GM21360 (cell line): ENCODE measurements at regions not wholly inside any gene's neighbourhood (a gene's known extent, or its start where the extent isn't known, plus 50 kb on each side); places are given as distances from the start of the nearest gene placed in this dataset.

Experiments used
- ATAC-seq: cut with Tn5 transposase; IDR thresholded peaks from one replicate; pipeline ENCODE4 v1.9.1; 2021; ENCODE audit warnings: mild to moderate bottlenecking, moderate library complexity; ENCODE audit not compliant: unreplicated experiment

DNA sequence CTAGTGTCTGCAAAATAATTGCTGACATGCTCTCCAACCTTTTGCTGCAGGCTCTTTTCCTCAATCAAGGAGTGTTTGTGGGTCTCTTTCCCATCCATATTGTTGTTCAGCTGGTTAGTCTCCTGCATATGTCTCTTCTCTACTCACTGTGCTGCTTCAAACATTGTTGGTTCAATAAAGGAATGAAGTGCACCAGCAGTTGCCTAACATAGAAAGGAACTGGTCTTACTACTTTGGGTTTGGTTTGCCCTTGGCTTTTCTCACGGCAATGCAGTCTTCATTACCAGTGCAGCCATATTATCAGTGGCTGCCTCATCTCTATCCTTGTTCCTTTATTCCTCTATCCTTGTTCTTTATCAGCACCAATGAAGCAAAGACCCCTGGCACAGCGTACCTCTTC is 169.7 kb upstream of the TPK1 start:
- ATAC-seq = no peak

- no peak for ATAC-seq
Measured at GRCh38 chr7:144997512-144997911, 161.7 kb upstream of the TPK1 start.

DNA sequence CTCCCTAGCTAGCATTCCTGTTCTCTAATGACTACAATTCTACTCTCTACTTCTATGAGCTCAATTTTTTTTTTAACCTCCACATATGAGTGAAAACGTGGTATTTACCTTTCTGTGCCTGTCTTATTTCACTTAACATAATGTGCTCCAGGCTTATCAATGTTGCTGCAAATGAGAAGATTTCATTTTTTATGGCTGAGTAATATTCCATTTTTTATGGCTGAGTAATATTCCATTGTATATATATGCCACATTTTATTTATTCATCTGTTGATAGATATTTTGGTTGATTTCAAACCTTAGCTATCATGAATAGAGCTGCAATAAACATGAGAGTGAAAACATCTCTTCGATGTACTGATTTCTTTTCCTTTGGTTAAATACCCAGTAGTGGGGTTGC is 159.6 kb upstream of the TPK1 start:
- no peak for ATAC-seq

DNA sequence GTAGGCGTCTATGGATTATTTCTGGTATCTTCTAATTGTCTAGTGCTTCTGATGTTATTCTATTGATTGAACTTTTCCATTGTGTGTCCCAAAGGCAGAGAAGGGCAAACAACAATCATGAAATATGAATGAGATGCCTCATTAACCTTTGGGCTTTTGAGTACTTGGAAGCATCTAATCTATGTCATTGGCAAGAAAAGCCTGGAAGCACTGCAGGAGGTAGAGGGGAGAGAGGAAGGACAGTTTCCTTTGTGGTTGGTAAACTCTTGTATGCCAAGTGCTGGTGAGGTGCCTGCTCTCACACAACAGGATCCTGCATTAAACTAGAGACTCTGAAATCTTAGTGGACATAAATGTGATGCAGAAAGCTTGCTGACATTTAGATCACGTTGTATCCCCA is 155.2 kb upstream of the TPK1 start:
- ATAC-seq = no peak

DNA sequence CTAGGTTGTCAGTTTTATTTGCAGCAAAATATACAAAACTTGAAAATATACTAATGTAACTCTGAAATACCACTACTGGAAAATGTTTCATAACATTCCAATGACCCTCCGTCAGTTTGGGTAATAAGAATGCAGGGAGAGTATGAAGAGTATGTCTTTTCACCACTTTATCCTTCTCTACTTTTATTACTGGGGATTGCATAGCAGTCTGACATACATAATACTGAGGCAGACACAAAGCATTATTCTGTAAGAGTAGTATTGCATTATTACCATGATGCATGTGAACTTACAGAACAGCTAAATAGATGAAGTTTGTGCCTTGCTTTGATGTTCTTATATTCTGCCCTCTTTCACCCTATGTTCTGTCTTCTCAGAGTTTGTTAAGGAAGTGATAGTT is 151.8 kb upstream of the TPK1 start:
- no peak for ATAC-seq

- no peak for ATAC-seq
Measured at GRCh38 chr7:144982133-144982532, 146.3 kb upstream of the TPK1 start.

DNA sequence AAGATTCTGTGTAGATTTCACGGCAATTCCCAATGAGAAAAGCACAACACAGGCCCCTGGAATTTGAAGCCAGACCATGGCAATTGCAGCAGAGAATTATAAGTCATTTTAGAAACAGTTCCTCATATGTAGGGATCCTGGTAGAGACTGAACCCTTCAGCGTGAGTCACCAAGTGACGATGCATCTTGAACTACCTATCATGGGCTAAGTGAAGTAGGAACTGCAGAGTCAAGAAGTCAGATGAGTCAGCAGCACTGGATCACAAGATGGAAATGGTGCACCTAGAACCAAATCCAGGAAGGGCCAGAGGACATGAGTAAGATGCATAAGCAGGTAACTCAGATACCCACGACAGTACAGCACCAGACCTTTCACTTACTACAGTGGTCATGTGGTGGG is 140.0 kb upstream of the TPK1 start:
- no peak for ATAC-seq

DNA sequence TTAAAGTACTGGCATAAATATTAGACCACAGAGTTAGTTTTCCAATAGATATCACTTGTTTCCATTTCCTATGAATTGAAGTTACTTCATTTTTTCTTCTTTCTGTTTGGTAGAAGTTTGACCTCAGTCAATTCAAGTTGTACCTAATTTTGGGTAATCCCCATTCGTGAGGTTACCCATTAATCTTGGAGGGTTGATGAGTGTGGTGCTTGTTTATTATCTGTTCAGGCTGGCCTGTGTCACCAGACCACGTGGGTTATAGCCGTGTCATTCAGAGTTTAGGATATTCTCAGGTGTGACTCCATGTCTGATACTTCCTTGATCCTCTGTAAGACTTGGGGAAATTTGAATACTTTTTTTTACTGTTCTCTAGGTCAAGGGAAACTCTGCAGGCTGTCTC is 133.9 kb upstream of the TPK1 start:
- no peak for ATAC-seq

DNA sequence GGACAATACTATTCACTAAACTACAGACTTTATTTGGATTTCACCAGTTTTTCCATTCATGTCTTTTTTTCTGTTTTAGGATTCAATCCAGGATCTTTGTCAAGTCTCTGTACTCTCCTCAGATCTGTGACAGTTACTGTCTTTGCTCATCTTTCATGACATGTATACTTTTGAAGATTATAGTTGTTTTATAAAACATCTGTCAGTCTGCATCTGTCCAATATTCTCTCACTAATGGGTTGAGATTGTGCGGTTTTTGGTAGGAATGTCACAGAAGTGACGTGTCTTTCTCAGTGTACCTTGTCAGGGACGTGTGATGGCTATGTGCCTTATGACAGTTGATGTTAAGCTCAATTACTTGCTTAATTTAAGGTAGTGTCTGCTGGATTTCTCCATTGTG is 124.9 kb upstream of the TPK1 start:
- ATAC-seq = no peak

DNA sequence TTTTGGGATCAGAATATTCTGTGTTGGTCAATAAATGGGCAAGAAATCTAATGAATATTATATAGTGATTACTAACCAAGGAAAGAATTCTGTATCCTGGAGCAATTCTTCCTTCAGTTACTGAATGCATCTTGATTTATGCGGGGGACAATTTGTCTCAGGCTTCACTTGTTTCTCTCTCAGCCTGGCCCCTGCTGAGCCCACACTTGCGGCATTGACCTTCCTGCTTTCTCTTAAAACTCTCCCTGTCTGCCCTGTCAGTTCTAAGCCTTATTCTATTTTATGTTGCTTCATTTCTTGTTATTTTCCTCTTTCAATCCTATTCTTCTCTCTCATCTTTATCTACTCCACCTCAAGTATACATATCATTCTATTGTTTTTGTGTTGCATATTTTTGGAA is 122.1 kb upstream of the TPK1 start:
- ATAC-seq = no peak

- no peak for ATAC-seq
Measured at GRCh38 chr7:144955422-144955821, 119.6 kb upstream of the TPK1 start.

- no peak for ATAC-seq
Measured at GRCh38 chr7:144941127-144941526, 105.3 kb upstream of the TPK1 start.

DNA sequence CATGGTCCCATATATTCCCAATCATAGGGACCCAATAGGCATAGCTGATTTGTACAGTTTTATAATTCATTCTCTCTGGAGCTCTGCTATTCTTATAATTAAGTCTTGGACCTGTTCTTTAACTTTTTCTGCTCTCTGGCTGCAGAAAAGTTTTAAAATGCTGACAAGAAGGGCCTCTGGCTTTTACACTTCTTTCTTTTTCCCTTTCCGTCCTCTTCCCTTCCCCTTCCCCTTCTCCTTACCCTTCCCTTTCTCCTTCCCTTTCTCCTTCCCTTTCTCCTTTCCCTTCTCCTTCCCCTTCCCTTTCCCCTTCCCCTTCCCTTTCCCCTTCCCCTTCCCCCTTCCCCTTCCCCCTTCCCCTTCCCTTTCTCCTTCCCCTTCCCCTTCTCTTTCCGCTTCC is 101.3 kb upstream of the TPK1 start:
- ATAC-seq = no peak

DNA sequence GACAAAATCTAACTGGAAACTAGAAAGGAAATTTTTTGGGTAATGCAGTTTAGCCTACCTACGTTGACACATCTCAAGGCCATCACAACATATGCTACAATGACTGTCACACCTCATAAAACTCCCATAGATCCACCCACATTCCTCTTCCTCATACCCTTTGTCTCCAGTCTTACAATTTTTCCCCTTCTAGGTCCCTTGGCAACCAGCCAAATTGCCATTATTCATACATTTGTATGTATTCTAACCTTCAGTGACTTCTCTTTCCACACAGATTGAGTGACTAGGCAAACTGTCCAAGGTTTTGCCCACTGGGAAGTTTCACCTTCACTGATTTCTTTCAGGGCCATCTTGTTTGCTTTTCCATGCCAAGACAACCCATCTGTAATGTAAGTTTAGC is 100.5 kb upstream of the TPK1 start:
- ATAC-seq = no peak

DNA sequence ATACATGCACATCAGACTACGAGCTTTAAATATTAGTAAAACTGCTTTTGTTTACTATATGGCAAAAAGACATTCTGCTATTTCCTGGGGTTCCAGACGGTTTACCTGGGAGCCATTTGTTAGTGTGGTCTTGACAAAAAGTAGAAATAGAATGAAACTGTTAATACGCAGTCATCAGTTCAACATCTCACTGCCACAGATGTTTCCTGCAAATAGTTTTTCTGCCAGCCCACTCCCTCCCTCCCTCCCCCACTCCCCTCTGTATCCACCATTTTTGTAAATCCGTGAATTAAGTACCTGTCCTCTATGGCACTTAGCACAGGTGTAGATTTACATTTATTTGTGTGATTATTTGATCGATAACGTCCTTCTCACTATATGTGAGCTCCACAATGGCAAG is 74.6 kb upstream of the TPK1 start:
- ATAC-seq = no peak

DNA sequence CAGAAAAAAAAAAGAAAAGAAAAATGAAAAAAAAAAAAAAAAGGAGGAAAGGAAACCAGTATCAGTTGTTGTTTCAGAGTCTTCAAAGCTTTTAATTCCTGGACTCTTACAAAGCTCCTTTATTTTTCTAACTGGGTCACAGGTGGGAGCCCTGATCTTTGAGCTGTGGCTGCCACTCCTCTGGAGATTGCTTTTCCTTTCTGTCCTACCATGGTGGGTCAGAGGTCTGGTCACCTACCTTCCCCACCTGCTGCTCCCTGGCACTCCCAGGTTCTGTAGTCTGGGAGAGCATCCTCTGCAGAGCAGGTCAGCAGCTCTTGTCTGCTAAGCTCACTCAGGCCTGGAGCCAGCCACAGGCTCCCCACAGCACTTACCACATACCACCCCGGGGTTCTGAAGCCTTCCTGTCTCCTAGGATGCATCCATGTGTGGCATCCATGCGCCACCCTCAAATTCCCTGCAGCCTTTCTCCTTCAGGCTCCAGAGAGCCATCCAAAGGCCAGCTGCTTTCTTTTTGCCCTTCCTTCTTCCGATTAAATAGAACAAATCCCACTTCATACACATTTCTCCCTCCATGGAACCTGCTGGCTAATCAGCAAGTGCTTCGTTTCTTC is 73.2 kb upstream of the TPK1 start:
- no peak for ATAC-seq

DNA sequence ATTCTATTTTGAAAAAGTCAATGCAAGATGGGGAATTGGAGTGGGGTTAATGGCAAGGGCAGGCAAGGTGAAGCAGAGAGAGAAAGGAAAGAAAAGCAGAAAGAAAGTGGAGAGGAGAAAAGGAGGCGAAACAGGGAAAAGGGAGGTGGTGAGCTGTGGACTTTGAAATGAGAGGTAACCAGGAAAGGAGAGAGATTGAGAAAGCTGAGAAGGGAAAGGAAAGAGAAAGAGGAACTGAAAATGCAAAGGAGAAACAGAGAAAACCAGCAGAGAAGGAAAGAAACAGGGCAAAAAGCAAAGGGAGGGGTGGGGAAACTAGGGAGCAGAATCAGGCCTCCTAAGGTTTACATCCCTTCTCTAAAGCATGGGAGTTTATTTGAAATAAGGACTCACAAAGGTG is 72.5 kb upstream of the TPK1 start:
- no peak for ATAC-seq

DNA sequence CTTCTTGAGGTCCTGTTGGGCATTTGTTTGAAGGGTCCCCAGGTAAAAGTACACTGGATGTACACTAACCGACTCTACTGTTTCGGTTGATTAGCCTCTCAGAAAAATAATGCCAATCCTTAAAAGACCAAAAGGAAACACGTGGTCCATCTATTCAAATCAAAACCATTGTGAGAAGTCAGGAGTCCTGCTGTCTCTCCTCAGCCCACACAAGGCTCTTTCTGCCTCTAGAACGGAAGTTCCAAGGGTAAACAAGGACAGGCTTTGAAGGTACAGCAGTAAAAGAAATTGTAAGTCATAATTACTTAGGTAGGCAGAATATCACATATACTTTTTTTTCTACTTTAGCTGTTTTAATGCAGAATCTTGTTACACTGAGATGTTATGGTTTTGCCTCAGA is 71.7 kb upstream of the TPK1 start:
- peak; percentile 88 for ATAC-seq

GRCh38 chr7:144903201-144903600 is 67.3 kb upstream of the TPK1 start:
- no peak for ATAC-seq

DNA sequence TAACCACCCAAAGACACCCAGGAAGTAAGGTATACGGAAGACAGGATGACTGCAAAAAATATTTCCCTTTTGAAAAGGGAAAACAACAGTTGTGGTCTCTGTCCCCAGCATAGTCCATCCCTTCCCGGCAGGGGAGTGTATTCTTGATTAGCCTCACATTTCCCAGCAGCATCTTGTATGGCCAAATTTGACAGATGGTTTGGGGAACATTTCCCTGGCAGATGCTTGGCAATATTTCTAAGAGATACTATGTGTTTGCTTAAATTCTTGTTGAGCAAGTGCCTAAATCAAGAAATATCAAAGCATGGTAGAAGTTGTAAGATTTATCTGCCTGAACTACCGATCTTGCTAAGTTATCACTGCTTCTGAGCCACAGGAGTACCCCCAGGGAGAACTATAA is 56.9 kb upstream of the TPK1 start:
- no peak for ATAC-seq
